ENCODE measurements at regions not wholly inside any gene's neighbourhood (a gene's known extent, or its start where the extent isn't known, plus 50 kb on each side); places are given as distances from the start of the nearest gene placed in this dataset.
"Not testable (repeated sequence)": the region's sequence is repeated elsewhere in the genome, so short reads cannot be mapped to it uniquely, and the experiment has no call there.

- not testable (repeated sequence) for TF ChIP-seq CTCF, POLR2A, EP300 (IDR thresholded peaks at IDR 0.05)
Observed at GRCh38 chr21:9013502-9014242, 1507.7 kb upstream of the TPTE start.
